ENCODE measurements at regions not wholly inside any gene's neighbourhood (a gene's known extent, or its start where the extent isn't known, plus 50 kb on each side); places are given as distances from the start of the nearest gene placed in this dataset.

DNA sequence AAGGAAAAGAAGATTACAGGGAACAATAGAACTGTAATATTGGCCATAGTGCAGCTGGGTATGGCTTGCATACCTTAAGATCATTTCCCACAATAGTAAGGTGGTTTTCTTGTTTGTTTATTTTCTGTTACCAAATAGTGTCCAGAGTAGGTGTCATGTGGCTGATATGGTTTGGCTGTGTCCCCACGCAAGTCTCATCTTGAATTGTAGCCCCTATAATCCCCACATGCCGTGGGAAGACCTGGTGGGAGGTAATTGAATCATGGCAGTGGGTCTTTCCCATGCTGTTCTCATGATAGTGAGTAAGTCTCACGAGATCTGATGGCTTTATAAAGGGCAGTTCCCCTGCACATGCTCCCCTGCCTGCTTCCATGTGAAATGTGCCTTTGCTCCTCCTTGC, 190.1 kb downstream of the ICOS start:
- Histone ChIP-seq H3K4me3 (ENCODE audit: low read depth, low read length, poor library complexity, severe bottlenecking) (no peak overlapping the region), H3K4me1 (ENCODE audit: insufficient read depth, low read length, poor library complexity, severe bottlenecking) (no peaks in the 10 kb centered on the region), H3K36me3 (ENCODE audit: insufficient read depth, low read length) (no peaks in the 10 kb centered on the region), H3K9me3 (ENCODE audit: low read length) (no peaks in the 10 kb centered on the region), H3K4me2 (ENCODE audit: low read length) (no peak overlapping the region), H3K9me2 (ENCODE audit: insufficient read depth, low read length) (no peaks in the 10 kb centered on the region), H3K79me2 (ENCODE audit: insufficient read depth, low read depth, low read length) (no peaks in the 10 kb centered on the region), H3K27ac (ENCODE audit: low read depth, low read length, poor library complexity, severe bottlenecking) (no peak overlapping the region), H4K20me1 (ENCODE audit: insufficient read depth, low read length) (no peaks in the 10 kb centered on the region), H2AFZ (ENCODE audit: low read length) (no peak overlapping the region)
- ChIA-PET CTCF (ENCODE audit: unreplicated experiment) (interaction anchor here (1.0 kb wide), 1 partner anchor 19 kb away, joined by 4 read pairs; no protein-coding TSS in a partner anchor), POLR2A (no interaction called here)
- no peak for TF ChIP-seq EZH2phosphoT487 (IDR thresholded peaks at IDR 0.05; ENCODE audit: borderline replicate concordance, low read depth, low read length)
- TF ChIP-seq, protein P1, sequence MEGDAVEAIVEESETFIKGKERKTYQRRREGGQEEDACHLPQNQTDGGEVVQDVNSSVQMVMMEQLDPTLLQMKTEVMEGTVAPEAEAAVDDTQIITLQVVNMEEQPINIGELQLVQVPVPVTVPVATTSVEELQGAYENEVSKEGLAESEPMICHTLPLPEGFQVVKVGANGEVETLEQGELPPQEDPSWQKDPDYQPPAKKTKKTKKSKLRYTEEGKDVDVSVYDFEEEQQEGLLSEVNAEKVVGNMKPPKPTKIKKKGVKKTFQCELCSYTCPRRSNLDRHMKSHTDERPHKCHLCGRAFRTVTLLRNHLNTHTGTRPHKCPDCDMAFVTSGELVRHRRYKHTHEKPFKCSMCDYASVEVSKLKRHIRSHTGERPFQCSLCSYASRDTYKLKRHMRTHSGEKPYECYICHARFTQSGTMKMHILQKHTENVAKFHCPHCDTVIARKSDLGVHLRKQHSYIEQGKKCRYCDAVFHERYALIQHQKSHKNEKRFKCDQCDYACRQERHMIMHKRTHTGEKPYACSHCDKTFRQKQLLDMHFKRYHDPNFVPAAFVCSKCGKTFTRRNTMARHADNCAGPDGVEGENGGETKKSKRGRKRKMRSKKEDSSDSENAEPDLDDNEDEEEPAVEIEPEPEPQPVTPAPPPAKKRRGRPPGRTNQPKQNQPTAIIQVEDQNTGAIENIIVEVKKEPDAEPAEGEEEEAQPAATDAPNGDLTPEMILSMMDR (conservative IDR thresholded peaks at IDR 0.05; ENCODE audit: low read length) = no peak
- intact Hi-C loops (cut with micrococcal nuclease; ENCODE audit: unreplicated experiment) = no loop called here
- no peak for DNase-seq (ENCODE audit: low spot score)
- BruUV-seq (replicated peaks) = no TSS peak

DNA sequence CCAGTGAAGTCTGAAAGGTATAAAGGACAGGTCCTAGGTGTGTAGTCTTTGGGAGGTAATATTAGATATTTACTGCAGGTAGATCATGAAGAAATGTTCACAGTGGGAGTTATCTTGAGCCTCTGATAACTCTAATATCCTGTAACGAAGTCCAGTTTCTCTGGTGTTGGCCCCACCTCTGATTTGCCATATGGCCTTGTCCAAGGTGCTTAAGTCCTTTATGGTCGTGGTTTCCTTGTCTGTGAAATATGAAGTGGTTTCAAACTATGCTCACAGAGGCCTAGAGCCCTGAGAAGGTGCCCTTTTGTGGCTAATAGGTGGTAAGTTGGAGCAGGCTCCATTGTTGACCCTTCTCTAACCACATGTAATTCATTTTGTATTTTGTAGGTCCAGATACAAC, 190.7 kb downstream of the ICOS start:
- DNase-seq (ENCODE audit: low spot score) = no peak
- Histone ChIP-seq H2AFZ (ENCODE audit: low read length) (no peak overlapping the region), H3K9me2 (ENCODE audit: insufficient read depth, low read length) (no peaks in the 10 kb centered on the region), H4K20me1 (ENCODE audit: insufficient read depth, low read length) (no peaks in the 10 kb centered on the region), H3K4me2 (ENCODE audit: low read length) (no peak overlapping the region), H3K36me3 (ENCODE audit: insufficient read depth, low read length) (no peaks in the 10 kb centered on the region), H3K27ac (ENCODE audit: low read depth, low read length, poor library complexity, severe bottlenecking) (no peak overlapping the region), H3K4me1 (ENCODE audit: insufficient read depth, low read length, poor library complexity, severe bottlenecking) (no peaks in the 10 kb centered on the region), H3K4me3 (ENCODE audit: low read depth, low read length, poor library complexity, severe bottlenecking) (no peak overlapping the region), H3K9me3 (ENCODE audit: low read length) (no peaks in the 10 kb centered on the region), H3K79me2 (ENCODE audit: insufficient read depth, low read depth, low read length) (no peaks in the 10 kb centered on the region)
- intact Hi-C loops (cut with micrococcal nuclease; ENCODE audit: unreplicated experiment) = no loop called here
- BruUV-seq (replicated peaks) = no TSS peak
- TF ChIP-seq, protein P1 (conservative IDR thresholded peaks at IDR 0.05; ENCODE audit: low read length) = no peak
- no peak for TF ChIP-seq EZH2phosphoT487 (IDR thresholded peaks at IDR 0.05; ENCODE audit: borderline replicate concordance, low read depth, low read length)
- ChIA-PET CTCF (ENCODE audit: unreplicated experiment) (no interaction called here), POLR2A (interaction anchor here (0.6 to 0.8 kb wide), 3 partner anchors 14 to 1797 kb away, joined by 3 to 4 read pairs (median 4); no protein-coding TSS in a partner anchor)

DNA sequence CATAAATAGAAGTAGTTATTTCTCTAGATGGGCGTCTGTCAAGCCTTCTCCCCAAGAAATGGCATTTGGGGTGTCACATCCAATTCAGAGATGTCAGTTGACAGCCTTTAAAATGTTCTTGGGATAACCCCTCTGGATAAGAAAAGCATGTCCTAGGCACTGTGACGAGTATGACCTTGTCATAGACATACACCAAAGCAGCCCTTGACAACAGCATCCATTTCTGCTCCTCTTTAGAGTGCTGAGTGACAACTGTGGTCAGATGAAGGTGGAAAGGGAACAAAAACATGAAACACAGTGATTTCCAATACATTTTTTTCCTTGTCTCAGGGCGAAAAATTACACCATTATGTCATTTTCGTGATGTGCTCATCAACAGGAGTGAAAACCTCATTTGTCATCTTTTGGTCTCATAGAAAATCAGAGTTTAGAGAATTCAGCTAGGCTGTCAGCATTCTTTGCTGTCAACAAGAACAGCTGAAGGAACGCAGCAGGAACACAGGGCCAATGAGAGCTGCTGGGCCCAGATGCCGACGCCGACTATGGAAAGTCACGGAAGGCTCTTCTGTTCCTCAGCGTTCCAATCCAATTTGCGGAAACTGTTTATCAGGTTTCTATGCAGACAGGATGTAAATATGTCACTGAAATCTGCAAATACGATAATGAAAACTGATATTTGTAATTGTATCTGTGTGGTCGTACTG, 193.2 kb downstream of the ICOS start:
- CTCF ChIA-PET (ENCODE audit: unreplicated experiment) = no interaction called here
- no peak overlapping the region for H3K27ac ChIP-seq (ENCODE audit: low read depth, low read length, poor library complexity, severe bottlenecking)
- DNase-seq (ENCODE audit: low spot score) = no peak
- H2AFZ ChIP-seq (ENCODE audit: low read length) = no peak overlapping the region
- intact Hi-C loops (cut with micrococcal nuclease; ENCODE audit: unreplicated experiment) = no loop called here
- no peak overlapping the region for H3K4me3 ChIP-seq (ENCODE audit: low read depth, low read length, poor library complexity, severe bottlenecking)
- POLR2A ChIA-PET = interaction anchor here (0.9 kb wide), 1 partner anchor 84 kb away, joined by 5 read pairs; no protein-coding TSS in a partner anchor
- no peaks in the 10 kb centered on the region for H3K79me2 ChIP-seq (ENCODE audit: insufficient read depth, low read depth, low read length)
- no peaks in the 10 kb centered on the region for H4K20me1 ChIP-seq (ENCODE audit: insufficient read depth, low read length)
- no peak for TF ChIP-seq EZH2phosphoT487 (IDR thresholded peaks at IDR 0.05; ENCODE audit: borderline replicate concordance, low read depth, low read length)
- TF ChIP-seq, protein P1 (conservative IDR thresholded peaks at IDR 0.05; ENCODE audit: low read length) = no peak
- no peaks in the 10 kb centered on the region for H3K4me1 ChIP-seq (ENCODE audit: insufficient read depth, low read length, poor library complexity, severe bottlenecking)
- no peaks in the 10 kb centered on the region for H3K36me3 ChIP-seq (ENCODE audit: insufficient read depth, low read length)
- BruUV-seq (replicated peaks) = no TSS peak
- H3K9me2 ChIP-seq (ENCODE audit: insufficient read depth, low read length) = no peaks in the 10 kb centered on the region
- no peak overlapping the region for H3K4me2 ChIP-seq (ENCODE audit: low read length)
- H3K9me3 ChIP-seq (ENCODE audit: low read length) = no peaks in the 10 kb centered on the region
